ENCODE measurements at regions not wholly inside any gene's neighbourhood (a gene's known extent, or its start where the extent isn't known, plus 50 kb on each side); places are given as distances from the start of the nearest gene placed in this dataset.
"Not testable (repeated sequence)": the region's sequence is repeated elsewhere in the genome, so short reads cannot be mapped to it uniquely, and the experiment has no call there.

- not testable (repeated sequence) for TF ChIP-seq CTCF, POLR2A (IDR thresholded peaks at IDR 0.05)
Observed at GRCh38 chr2:57418859-57419346, 627.7 kb upstream of the VRK2 start.
